Suprapubic skin (tissue), 4 donors: ENCODE measurements at regions not wholly inside any gene's neighbourhood (a gene's known extent, or its start where the extent isn't known, plus 50 kb on each side); places are given as distances from the start of the nearest gene placed in this dataset.

Source experiments
- DNase-seq, 2 donors: peaks; one replicate each; pipeline ENCODE4 v3.0.0-alpha.2; 2019; ENCODE audit warnings: low spot score in 2 of 2
- H3K27ac ChIP-seq: fragments of 200-600 bp; sonication (generic); one replicate; pipeline ENCODE4 v1.5.1; 2019
- H3K27me3 ChIP-seq: fragments of 200-600 bp; sonication (generic); one replicate; pipeline ENCODE4 v1.5.1; 2019
- H3K36me3 ChIP-seq: fragments of 200-600 bp; sonication (generic); one replicate; pipeline ENCODE4 v1.5.1; 2019
- H3K4me1 ChIP-seq: fragments of 200-600 bp; sonication (generic); one replicate; pipeline ENCODE4 v1.5.1; 2019
- H3K4me3 ChIP-seq: fragments of 200-600 bp; sonication (generic); one replicate; pipeline ENCODE4 v1.5.1; 2019; ENCODE audit warnings: mild to moderate bottlenecking
- H3K9me3 ChIP-seq: fragments of 200-600 bp; sonication (generic); one replicate; pipeline ENCODE4 v1.5.1; 2019
- EP300 ChIP-seq: sonication (generic); formaldehyde crosslinking; IDR thresholded peaks from one replicate; pipeline ENCODE4 v1.6.1; 2017; ENCODE audit warnings: antibody characterized with exemption
- POLR2A ChIP-seq, 2 donors: fragments of 450-650 bp; IDR thresholded peaks; one replicate each; pipeline ENCODE4 v1.6.1; 2017; ENCODE audit warnings: antibody characterized with exemption in 2 of 2, mild to moderate bottlenecking in 2 of 2, moderate library complexity in 2 of 2
- POLR2AphosphoS5 ChIP-seq, 3 donors: sonication (generic); formaldehyde crosslinking; IDR thresholded peaks; one replicate each; pipeline ENCODE4 v1.6.1; 2017; ENCODE audit warnings: antibody characterized with exemption in 3 of 3
- WGBS: methylation state at CpG from one replicate; pipeline ENCODE4 v1.1.5; 2018; 5-methylcytosine and 5-hydroxymethylcytosine counted together
- TF ChIP-seq, protein P1 (sequence below), 2 donors: fragments of 200-600 bp in 1 of 2; fragments of 450-650 bp in 1 of 2; sonication (generic) in 1 of 2; IDR thresholded peaks; one replicate each; pipeline ENCODE4 v1.5.1; 2016 to 2019; ENCODE audit warnings: antibody characterized with exemption in 2 of 2, mild to moderate bottlenecking in 1 of 2, moderate library complexity in 1 of 2

DNA sequence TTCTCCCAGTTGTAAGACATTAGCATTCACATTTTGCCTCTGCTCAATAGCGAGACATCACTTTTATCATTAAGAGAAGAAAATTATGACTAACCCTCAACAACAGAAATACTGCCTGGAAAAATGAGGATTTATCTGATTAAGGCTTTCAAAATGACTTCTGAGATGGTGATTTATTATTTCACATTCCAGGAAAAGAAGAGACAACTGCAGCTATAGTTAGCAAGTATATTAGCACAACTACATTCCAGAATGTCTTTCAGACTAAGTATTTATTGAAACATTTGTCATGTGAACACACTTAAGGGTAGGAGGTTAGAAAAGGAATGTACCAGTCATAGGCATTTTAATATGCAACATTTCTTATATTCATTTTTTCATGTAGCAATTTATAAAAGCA, 162.0 kb downstream of the IQUB start:
- no peak overlapping the region for H3K4me3 ChIP-seq
- DNase-seq: no peak
- H3K36me3 ChIP-seq: no peaks in the 10 kb centered on the region
- no peak overlapping the region for H3K27ac ChIP-seq
- no peaks in the 10 kb centered on the region for H3K4me1 ChIP-seq
- TF ChIP-seq, protein P1, sequence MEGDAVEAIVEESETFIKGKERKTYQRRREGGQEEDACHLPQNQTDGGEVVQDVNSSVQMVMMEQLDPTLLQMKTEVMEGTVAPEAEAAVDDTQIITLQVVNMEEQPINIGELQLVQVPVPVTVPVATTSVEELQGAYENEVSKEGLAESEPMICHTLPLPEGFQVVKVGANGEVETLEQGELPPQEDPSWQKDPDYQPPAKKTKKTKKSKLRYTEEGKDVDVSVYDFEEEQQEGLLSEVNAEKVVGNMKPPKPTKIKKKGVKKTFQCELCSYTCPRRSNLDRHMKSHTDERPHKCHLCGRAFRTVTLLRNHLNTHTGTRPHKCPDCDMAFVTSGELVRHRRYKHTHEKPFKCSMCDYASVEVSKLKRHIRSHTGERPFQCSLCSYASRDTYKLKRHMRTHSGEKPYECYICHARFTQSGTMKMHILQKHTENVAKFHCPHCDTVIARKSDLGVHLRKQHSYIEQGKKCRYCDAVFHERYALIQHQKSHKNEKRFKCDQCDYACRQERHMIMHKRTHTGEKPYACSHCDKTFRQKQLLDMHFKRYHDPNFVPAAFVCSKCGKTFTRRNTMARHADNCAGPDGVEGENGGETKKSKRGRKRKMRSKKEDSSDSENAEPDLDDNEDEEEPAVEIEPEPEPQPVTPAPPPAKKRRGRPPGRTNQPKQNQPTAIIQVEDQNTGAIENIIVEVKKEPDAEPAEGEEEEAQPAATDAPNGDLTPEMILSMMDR (IDR thresholded peaks at IDR 0.05): no peak
- TF ChIP-seq POLR2A (IDR thresholded peaks at IDR 0.05) (no peak), POLR2AphosphoS5 (IDR thresholded peaks at IDR 0.05) (no peak), EP300 (no peak)
- H3K9me3 ChIP-seq: no peaks in the 10 kb centered on the region
- no peaks in the 10 kb centered on the region for H3K27me3 ChIP-seq
- WGBS: 54% methylated on average over 1 of the region's 1 CpG

- no peaks in the 10 kb centered on the region for H3K4me1 ChIP-seq
- TF ChIP-seq, protein P1 (IDR thresholded peaks at IDR 0.05): peak in 1 of 2 donors; percentile 19
- TF ChIP-seq POLR2AphosphoS5 (IDR thresholded peaks at IDR 0.05): no peak
- no peak for DNase-seq
- no peaks in the 10 kb centered on the region for H3K36me3 ChIP-seq
- WGBS: 47% methylated on average over 5 of the region's 5 CpGs
- no peaks in the 10 kb centered on the region for H3K9me3 ChIP-seq
- no peak overlapping the region for H3K27ac ChIP-seq
- H3K4me3 ChIP-seq: no peak overlapping the region
- H3K27me3 ChIP-seq: no peaks in the 10 kb centered on the region
Measured at GRCh38 chr7:123367484-123368122, 166.8 kb downstream of the IQUB start.

DNA sequence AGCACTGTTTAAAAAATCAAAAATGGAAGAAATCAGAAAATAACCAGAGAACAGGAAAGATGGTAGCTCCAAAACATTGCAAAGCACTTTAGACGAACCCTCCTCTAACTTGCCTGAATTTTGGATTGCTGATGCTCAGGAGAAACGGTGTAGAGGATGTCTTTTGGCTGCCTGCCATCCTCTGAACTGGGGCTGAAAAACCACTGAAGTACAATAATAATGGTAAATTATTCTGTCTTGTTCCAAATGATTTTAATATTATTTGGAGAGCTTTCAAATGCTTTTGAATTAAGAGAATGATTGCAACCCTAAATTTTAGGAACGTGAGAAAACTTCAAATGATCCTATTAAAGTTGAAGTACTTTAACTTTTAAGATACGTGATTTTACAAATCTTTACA, 167.3 kb upstream of the SLC13A1 start:
- Histone ChIP-seq H3K4me1 (no peaks in the 10 kb centered on the region), H3K4me3 (no peak overlapping the region), H3K9me3 (no peaks in the 10 kb centered on the region), H3K36me3 (no peaks in the 10 kb centered on the region), H3K27me3 (no peaks in the 10 kb centered on the region), H3K27ac (no peak overlapping the region)
- TF ChIP-seq, protein P1 (IDR thresholded peaks at IDR 0.05): no peak
- TF ChIP-seq EP300 (no peak), POLR2AphosphoS5 (IDR thresholded peaks at IDR 0.05) (no peak), POLR2A (IDR thresholded peaks at IDR 0.05) (no peak)
- whole genome bisulfite sequencing: 29% methylated on average over 4 of the region's 4 CpGs
- DNase-seq: no peak

- Histone ChIP-seq H3K4me3 (no peak overlapping the region), H3K36me3 (no peaks in the 10 kb centered on the region), H3K4me1 (no peaks in the 10 kb centered on the region), H3K27me3 (no peaks in the 10 kb centered on the region), H3K9me3 (no peaks in the 10 kb centered on the region), H3K27ac (no peak overlapping the region)
- TF ChIP-seq POLR2A (IDR thresholded peaks at IDR 0.05) (no peak), POLR2AphosphoS5 (IDR thresholded peaks at IDR 0.05) (no peak), EP300 (no peak)
- TF ChIP-seq, protein P1 (IDR thresholded peaks at IDR 0.05): no peak
- DNase-seq: no peak
Measured at GRCh38 chr7:123366626-123367025, 166.9 kb upstream of the SLC13A1 start.

DNA sequence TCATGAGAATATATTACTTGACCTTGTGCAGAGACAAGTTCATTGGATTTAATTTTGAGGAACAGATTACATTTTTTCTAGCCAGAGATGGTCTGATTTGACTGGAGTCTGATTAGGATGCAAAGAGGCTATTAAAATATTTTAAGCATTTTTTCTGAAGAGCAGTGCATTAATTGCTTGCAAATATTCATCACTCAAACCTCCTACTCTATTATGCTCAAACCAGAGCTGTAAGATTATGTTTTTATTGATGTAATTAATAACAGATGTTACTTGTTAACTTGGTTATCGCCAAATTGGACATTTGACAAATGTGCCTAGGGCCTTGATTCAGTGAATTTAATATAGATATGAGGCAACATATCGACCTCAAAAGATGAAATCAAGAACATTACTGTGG, 160.9 kb upstream of the SLC13A1 start:
- DNase-seq: no peak
- TF ChIP-seq POLR2A (IDR thresholded peaks at IDR 0.05) (no peak), POLR2AphosphoS5 (IDR thresholded peaks at IDR 0.05) (no peak), EP300 (no peak)
- TF ChIP-seq, protein P1 (IDR thresholded peaks at IDR 0.05): no peak
- H3K9me3 ChIP-seq: no peaks in the 10 kb centered on the region
- H3K4me1 ChIP-seq: no peaks in the 10 kb centered on the region
- H3K4me3 ChIP-seq: no peak overlapping the region
- no peaks in the 10 kb centered on the region for H3K36me3 ChIP-seq
- no peaks in the 10 kb centered on the region for H3K27me3 ChIP-seq
- H3K27ac ChIP-seq: no peak overlapping the region
- 55% methylated on average over 2 of the region's 2 CpGs for WGBS
